Activated naive CD4-positive, alpha-beta T cell treated with anti-CD3 and anti-CD28 coated beads, Interleukin-2, amount 50 U/mL, for 24 hours (primary cell): ENCODE measurements at regions not wholly inside any gene's neighbourhood (a gene's known extent, or its start where the extent isn't known, plus 50 kb on each side); places are given as distances from the start of the nearest gene placed in this dataset.

Source experiments
- H3K27ac Mint-ChIP-seq: one replicate; pipeline ENCODE4 v1.8.0; 2021; ENCODE audit warnings: mild to moderate bottlenecking, mixed read lengths
- H3K27me3 Mint-ChIP-seq: one replicate; pipeline ENCODE4 v1.8.0; 2021; ENCODE audit warnings: mixed read lengths
- H3K36me3 Mint-ChIP-seq: one replicate; pipeline ENCODE4 v1.8.0; 2021; ENCODE audit warnings: mixed read lengths
- H3K4me1 Mint-ChIP-seq: one replicate; pipeline ENCODE4 v1.8.0; 2021; ENCODE audit warnings: mixed read lengths
- H3K4me3 Mint-ChIP-seq: one replicate; pipeline ENCODE4 v1.8.0; 2021; ENCODE audit warnings: mild to moderate bottlenecking, mixed read lengths
- H3K9me3 Mint-ChIP-seq: one replicate; pipeline ENCODE4 v1.8.0; 2021; ENCODE audit warnings: mixed read lengths

DNA sequence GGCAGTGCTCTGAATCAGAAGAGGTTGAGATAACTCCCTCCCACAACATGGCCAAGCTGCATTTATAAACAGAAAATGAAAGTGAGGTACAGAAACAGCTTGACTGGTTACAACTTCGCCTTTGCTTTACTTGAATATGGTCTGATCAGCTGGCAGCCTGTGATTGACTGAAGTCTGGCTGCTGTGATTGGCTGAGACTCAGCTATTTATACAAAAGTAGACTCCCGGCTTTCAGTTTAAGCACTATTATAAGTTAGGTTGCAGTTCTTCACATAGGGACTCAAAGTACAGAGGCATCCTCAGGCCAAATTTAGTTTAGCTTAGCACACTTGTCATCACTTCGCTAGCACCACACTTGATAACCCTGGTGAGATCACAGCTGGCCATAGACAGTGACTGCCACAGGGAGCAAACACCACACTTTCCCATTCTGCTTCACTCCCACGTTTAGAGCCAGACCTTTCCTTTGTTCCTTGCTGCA is 362.6 kb downstream of the EPM2A start:
- H3K4me3 Mint-ChIP-seq: no peak overlapping the region
- H3K9me3 Mint-ChIP-seq: no peaks in the 10 kb centered on the region
- no peak overlapping the region for H3K27ac Mint-ChIP-seq
- no peaks in the 10 kb centered on the region for H3K4me1 Mint-ChIP-seq
- H3K27me3 Mint-ChIP-seq: peaks cover 1% of the 10 kb centered on the region
- H3K36me3 Mint-ChIP-seq: peaks cover 2% of the 10 kb centered on the region

- H3K27ac Mint-ChIP-seq: no peak overlapping the region
- H3K4me1 Mint-ChIP-seq: no peaks in the 10 kb centered on the region
These were observed 361.5 kb downstream of the EPM2A start for GRCh38 chr6:145373826-145374225.

DNA sequence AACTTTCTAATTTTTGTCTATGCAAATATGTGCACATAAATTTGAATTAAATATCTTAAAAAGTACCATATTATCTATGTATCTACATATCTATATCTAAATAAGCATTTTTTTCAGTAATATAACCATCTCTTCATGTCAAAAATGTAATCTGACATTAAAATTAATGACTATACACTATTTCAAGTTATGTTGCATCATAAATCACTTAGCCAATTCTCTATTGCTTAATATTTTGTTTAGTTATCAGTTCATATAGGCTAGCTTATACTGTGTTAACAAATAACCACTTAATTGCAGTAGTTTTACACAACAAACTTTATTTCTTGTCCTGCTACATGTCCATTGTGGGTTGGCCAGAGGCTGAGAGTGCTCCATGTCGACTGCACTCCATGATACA is 360.8 kb downstream of the EPM2A start:
- Mint-ChIP-seq H3K36me3 (peaks cover 2% of the 10 kb centered on the region), H3K27ac (no peak overlapping the region), H3K4me1 (no peaks in the 10 kb centered on the region), H3K27me3 (peaks cover 1% of the 10 kb centered on the region), H3K9me3 (no peaks in the 10 kb centered on the region), H3K4me3 (no peak overlapping the region)

More at GRCh38 chr6:145373826-145374225, 361.5 kb downstream of the EPM2A start:
- Mint-ChIP-seq H3K36me3 (peaks cover 2% of the 10 kb centered on the region), H3K9me3 (no peaks in the 10 kb centered on the region), H3K4me3 (no peak overlapping the region), H3K27me3 (peaks cover 1% of the 10 kb centered on the region)

DNA sequence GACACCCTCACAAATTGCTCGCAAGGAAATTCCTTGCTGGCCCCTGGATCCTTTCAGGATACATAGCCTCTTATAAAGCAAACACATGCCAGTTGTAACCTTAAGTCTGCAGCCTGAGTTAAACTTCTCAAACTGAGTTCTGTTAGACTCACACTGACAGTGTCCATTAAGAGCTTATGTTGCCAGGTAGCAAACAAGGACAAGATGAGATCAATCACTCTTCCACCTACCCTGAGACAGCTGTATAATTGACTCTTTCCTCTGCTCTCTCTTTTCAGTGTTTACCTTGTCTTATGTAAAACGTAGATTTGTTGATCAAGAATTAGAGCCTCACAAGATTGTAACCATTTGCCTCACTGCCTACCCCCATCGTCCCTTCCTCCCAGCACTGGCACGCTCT is 359.8 kb downstream of the EPM2A start:
- Mint-ChIP-seq H3K4me1 (no peaks in the 10 kb centered on the region), H3K36me3 (peaks cover 2% of the 10 kb centered on the region)

DNA sequence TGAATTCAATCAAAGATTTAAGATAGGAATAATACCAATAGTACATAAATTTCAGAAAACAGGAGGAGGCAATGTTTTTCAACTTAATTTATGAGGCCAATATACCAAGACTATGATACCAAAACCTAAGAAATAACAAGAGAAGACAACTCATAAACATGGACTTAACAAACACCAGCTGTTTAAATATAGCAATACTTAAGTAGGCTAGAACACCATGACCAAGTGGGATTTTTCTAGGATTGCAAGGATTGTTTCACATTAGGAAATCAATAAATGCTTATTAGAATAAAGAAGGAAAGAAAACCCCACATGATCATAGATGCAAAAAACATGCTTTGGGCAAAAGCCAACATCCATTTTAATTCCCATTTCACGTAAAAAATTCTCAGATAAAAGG is 355.1 kb downstream of the EPM2A start:
- Mint-ChIP-seq H3K9me3 (no peaks in the 10 kb centered on the region), H3K27ac (no peak overlapping the region), H3K4me1 (no peaks in the 10 kb centered on the region), H3K4me3 (no peak overlapping the region), H3K27me3 (peaks cover 1% of the 10 kb centered on the region), H3K36me3 (peaks cover 2% of the 10 kb centered on the region)

More for the DNA sequence above, 359.8 kb downstream of the EPM2A start:
- Mint-ChIP-seq H3K27me3 (peaks cover 1% of the 10 kb centered on the region), H3K4me3 (no peak overlapping the region), H3K27ac (no peak overlapping the region), H3K9me3 (no peaks in the 10 kb centered on the region)

DNA sequence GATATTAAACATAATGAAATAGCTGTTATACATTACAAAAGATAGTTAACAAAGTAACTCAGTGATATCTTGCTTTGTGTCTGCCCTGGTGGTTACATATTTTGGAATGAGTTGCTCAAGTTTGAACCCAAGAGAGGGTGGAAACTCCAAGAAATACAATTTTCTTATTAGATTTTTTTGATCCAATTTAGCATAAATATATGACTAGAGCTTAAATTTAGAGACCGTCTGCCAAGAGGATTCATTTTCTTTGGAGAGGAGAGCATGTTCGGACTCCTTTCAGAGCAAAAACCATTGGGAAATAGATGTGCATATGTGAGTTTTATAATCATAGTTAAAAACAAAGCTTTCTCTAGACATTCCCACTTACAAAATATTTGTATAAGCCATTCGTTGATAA is 353.4 kb downstream of the EPM2A start:
- Mint-ChIP-seq H3K9me3 (no peaks in the 10 kb centered on the region), H3K27me3 (peaks cover 1% of the 10 kb centered on the region), H3K27ac (no peak overlapping the region), H3K4me3 (no peak overlapping the region), H3K36me3 (peaks cover 2% of the 10 kb centered on the region), H3K4me1 (no peaks in the 10 kb centered on the region)

DNA sequence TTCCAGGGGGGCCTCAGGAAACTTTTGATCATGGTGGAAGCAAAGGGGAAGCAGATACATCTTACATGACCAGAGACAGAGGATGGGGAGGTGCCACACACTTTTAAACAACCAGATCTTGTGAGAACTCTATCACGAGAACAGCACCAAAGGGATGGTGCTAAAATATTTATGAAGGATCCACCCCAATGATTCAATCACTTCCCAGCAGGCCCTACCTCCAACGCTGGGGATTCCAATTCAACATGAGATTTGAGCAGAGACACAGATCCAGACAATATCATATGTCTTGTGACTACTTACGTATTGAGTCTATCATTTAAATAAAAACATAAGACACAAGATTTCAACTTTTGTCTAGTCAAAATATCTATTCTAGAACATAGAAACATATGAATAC is 351.9 kb downstream of the EPM2A start:
- Mint-ChIP-seq H3K27me3 (no peaks in the 10 kb centered on the region), H3K9me3 (no peaks in the 10 kb centered on the region), H3K27ac (no peak overlapping the region), H3K4me1 (no peaks in the 10 kb centered on the region), H3K4me3 (no peak overlapping the region), H3K36me3 (no peaks in the 10 kb centered on the region)

- no peaks in the 10 kb centered on the region for H3K9me3 Mint-ChIP-seq
- no peaks in the 10 kb centered on the region for H3K36me3 Mint-ChIP-seq
- H3K27me3 Mint-ChIP-seq: no peaks in the 10 kb centered on the region
- no peak overlapping the region for H3K4me3 Mint-ChIP-seq
- no peaks in the 10 kb centered on the region for H3K4me1 Mint-ChIP-seq
- no peak overlapping the region for H3K27ac Mint-ChIP-seq
These were observed 350.8 kb downstream of the EPM2A start for GRCh38 chr6:145384503-145384902.

DNA sequence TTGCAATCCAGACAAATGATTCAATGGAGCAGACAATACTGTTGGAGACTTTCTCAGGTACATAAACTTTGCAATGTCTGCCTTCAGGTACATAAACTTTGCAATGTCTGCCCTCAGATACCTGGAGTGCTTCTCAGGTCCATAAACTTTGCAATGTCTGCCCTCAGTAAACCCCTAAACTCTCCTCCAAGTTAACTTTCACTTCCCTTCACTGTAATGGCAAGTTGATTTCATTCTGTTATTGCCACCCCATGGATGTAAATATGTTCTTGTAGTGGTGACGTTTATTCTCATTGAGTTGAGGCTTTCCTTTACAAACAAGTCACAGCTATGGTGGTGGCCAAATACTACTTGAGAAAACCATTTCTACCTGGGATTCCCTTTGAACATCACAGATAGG is 338.8 kb downstream of the EPM2A start:
- H3K36me3 Mint-ChIP-seq: no peaks in the 10 kb centered on the region
- H3K4me1 Mint-ChIP-seq: no peaks in the 10 kb centered on the region
- no peak overlapping the region for H3K4me3 Mint-ChIP-seq
- H3K9me3 Mint-ChIP-seq: no peaks in the 10 kb centered on the region
- no peak overlapping the region for H3K27ac Mint-ChIP-seq
- no peaks in the 10 kb centered on the region for H3K27me3 Mint-ChIP-seq

- Mint-ChIP-seq H3K27me3 (no peaks in the 10 kb centered on the region), H3K4me1 (no peaks in the 10 kb centered on the region), H3K36me3 (no peaks in the 10 kb centered on the region), H3K4me3 (no peak overlapping the region), H3K27ac (no peak overlapping the region), H3K9me3 (no peaks in the 10 kb centered on the region)
These were observed 334.8 kb downstream of the EPM2A start for GRCh38 chr6:145400508-145400907.

- no peaks in the 10 kb centered on the region for H3K9me3 Mint-ChIP-seq
- H3K4me1 Mint-ChIP-seq: no peaks in the 10 kb centered on the region
- no peaks in the 10 kb centered on the region for H3K27me3 Mint-ChIP-seq
- no peak overlapping the region for H3K27ac Mint-ChIP-seq
- H3K36me3 Mint-ChIP-seq: no peaks in the 10 kb centered on the region
- H3K4me3 Mint-ChIP-seq: no peak overlapping the region
These were observed 330.2 kb downstream of the EPM2A start for GRCh38 chr6:145405006-145405551.

DNA sequence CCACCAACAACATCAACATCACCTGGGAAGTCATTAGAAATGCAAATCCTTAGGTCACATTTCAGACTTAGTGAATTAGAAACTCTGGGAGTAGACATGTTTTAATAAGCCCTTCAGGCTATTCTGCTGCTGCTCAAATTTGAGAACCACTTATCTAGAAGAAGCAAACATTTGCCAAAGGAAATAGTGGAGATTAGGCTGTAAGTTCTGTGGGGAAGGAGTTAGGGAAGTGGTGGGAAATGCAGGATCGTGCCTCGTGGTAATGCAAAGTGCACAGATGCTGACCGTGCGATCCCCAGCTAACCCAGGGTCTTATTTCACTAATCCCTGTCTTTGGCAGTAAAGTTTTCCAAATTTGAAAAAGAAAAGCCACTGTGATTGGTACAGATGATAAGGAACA is 328.5 kb downstream of the EPM2A start:
- no peaks in the 10 kb centered on the region for H3K27me3 Mint-ChIP-seq
- H3K36me3 Mint-ChIP-seq: no peaks in the 10 kb centered on the region
- no peaks in the 10 kb centered on the region for H3K9me3 Mint-ChIP-seq
- H3K4me1 Mint-ChIP-seq: no peaks in the 10 kb centered on the region
- H3K4me3 Mint-ChIP-seq: no peak overlapping the region
- H3K27ac Mint-ChIP-seq: no peak overlapping the region

DNA sequence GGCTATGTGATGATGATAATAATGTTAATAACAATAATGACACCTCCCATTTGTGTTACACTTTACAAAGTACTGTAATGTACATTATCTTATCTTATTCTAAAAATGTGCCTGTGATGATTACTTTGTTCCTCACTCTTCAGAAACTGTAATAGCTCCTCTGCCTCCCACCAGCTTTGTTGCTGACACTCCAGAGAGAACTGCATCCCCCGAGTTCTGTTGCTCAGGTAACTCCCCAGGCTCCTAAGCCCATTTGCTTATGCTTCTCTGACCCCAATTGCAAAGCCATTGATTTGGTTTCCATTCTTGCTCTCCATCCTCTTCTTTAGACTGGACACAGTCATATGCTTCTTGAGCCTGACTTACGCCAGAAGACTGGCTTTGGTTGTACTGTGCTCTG is 319.7 kb downstream of the EPM2A start:
- H3K27ac Mint-ChIP-seq: no peak overlapping the region
- H3K4me1 Mint-ChIP-seq: no peaks in the 10 kb centered on the region

DNA sequence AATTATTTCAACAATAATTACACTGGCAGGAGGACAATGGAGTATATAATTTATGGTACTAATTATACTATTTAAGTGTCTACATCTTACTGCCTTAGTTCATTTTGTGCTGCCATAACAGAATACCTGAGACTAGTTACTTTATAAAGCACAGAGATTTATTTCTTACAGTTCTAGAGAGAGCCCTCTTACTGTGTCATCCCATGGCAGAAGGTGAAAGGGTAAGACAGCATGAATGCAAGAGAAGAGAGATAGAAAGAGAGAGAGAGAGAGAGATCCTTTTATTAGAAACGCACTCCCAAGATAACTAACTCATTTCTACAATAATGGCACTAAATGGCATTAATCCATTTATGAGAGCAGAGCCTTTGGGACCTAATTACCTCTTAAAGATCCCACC is 314.7 kb downstream of the EPM2A start:
- no peak overlapping the region for H3K4me3 Mint-ChIP-seq
- no peaks in the 10 kb centered on the region for H3K36me3 Mint-ChIP-seq
- H3K27me3 Mint-ChIP-seq: no peaks in the 10 kb centered on the region
- H3K9me3 Mint-ChIP-seq: no peaks in the 10 kb centered on the region
- no peaks in the 10 kb centered on the region for H3K4me1 Mint-ChIP-seq
- H3K27ac Mint-ChIP-seq: no peak overlapping the region

More for the DNA sequence above, 319.7 kb downstream of the EPM2A start:
- no peak overlapping the region for H3K4me3 Mint-ChIP-seq
- H3K36me3 Mint-ChIP-seq: no peaks in the 10 kb centered on the region
- no peaks in the 10 kb centered on the region for H3K9me3 Mint-ChIP-seq
- H3K27me3 Mint-ChIP-seq: no peaks in the 10 kb centered on the region

DNA sequence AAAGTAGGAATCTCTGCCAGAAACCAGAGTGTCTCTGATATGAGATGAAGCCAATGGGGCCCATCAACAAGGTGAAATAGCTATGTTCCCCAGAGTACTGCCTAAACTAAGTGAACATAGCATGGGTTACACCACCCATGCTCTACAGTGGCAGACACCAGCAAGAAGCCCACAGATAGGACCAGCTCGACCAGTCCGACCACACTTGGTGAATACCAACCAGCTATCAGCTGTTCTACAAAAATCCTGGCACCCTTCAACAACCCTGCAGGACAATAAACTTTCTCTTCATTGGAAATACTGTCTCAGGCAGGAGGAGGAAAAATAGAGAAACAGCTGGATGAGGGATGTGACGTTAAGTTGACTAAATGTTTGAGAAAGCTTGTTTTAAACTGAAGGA is 311.4 kb downstream of the EPM2A start:
- Mint-ChIP-seq H3K4me3 (no peak overlapping the region), H3K27me3 (no peaks in the 10 kb centered on the region), H3K4me1 (no peaks in the 10 kb centered on the region), H3K27ac (no peak overlapping the region), H3K36me3 (no peaks in the 10 kb centered on the region), H3K9me3 (no peaks in the 10 kb centered on the region)

- H3K9me3 Mint-ChIP-seq: no peaks in the 10 kb centered on the region
- no peaks in the 10 kb centered on the region for H3K27me3 Mint-ChIP-seq
- no peak overlapping the region for H3K4me3 Mint-ChIP-seq
- no peak overlapping the region for H3K27ac Mint-ChIP-seq
- no peaks in the 10 kb centered on the region for H3K4me1 Mint-ChIP-seq
- no peaks in the 10 kb centered on the region for H3K36me3 Mint-ChIP-seq
These were observed 308.1 kb downstream of the EPM2A start for GRCh38 chr6:145427232-145427631.

DNA sequence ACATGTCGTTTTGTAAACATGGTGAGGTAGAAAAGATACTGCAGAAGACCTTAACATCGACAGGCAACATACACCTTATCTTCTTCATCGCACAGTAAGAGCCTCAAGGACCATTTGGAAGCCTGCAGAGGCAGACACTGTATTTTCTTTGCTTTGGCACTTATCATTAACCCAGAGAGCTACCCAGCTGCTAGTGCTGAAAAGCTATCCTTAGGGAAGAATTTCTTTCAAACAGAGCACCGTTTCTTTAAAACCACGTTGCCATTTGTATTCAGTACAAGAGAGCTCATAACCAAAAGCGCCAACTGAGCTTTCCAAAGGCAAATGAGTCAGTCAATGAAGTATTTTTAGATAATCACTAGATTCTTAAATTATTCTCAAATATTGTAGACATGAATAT is 306.6 kb downstream of the EPM2A start:
- no peak overlapping the region for H3K4me3 Mint-ChIP-seq
- H3K27me3 Mint-ChIP-seq: no peaks in the 10 kb centered on the region
- no peak overlapping the region for H3K27ac Mint-ChIP-seq
- no peaks in the 10 kb centered on the region for H3K36me3 Mint-ChIP-seq
- no peaks in the 10 kb centered on the region for H3K9me3 Mint-ChIP-seq
- H3K4me1 Mint-ChIP-seq: no peaks in the 10 kb centered on the region
